ENCODE measurements at regions not wholly inside any gene's neighbourhood (a gene's known extent, or its start where the extent isn't known, plus 50 kb on each side); places are given as distances from the start of the nearest gene placed in this dataset.

DNA sequence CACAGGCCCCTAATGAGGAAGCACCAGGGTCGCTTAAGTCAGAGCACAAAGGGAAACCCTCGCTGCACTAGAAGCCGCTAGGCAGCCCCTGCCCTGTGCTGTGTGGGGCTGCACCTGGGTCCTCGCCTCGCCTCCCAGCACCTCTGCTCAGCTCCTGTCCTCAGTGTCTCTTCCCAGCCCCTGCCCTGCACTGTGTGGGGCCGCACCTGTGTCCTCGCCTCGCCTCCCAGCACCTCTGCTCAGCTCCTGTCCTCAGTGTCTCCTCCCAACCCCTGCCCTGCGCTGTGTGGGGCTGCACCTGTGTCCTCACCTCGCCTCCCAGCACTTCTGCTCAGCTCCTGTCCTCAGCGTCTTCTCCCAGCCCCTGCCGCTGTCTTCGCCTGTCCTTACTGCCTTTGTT lies 342.8 kb downstream of the EIPR1 start:
- TF ChIP-seq, protein P1, sequence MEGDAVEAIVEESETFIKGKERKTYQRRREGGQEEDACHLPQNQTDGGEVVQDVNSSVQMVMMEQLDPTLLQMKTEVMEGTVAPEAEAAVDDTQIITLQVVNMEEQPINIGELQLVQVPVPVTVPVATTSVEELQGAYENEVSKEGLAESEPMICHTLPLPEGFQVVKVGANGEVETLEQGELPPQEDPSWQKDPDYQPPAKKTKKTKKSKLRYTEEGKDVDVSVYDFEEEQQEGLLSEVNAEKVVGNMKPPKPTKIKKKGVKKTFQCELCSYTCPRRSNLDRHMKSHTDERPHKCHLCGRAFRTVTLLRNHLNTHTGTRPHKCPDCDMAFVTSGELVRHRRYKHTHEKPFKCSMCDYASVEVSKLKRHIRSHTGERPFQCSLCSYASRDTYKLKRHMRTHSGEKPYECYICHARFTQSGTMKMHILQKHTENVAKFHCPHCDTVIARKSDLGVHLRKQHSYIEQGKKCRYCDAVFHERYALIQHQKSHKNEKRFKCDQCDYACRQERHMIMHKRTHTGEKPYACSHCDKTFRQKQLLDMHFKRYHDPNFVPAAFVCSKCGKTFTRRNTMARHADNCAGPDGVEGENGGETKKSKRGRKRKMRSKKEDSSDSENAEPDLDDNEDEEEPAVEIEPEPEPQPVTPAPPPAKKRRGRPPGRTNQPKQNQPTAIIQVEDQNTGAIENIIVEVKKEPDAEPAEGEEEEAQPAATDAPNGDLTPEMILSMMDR (IDR thresholded peaks at IDR 0.05; ENCODE audit: poor library complexity), result no peak
- no peak for TF ChIP-seq EZH2 (IDR thresholded peaks at IDR 0.05; ENCODE audit: borderline replicate concordance)
- no peak for TF ChIP-seq EZH2phosphoT487 (IDR thresholded peaks at IDR 0.05; ENCODE audit: low read depth, severe bottlenecking, unreplicated experiment)
